8988T (cell line): ENCODE measurements at regions not wholly inside any gene's neighbourhood (a gene's known extent, or its start where the extent isn't known, plus 50 kb on each side); places are given as distances from the start of the nearest gene placed in this dataset.
"Not testable (repeated sequence)": the region's sequence is repeated elsewhere in the genome, so short reads cannot be mapped to it uniquely, and the experiment has no call there.

ENCODE experiments used
- DNase-seq: peaks from one replicate; pipeline ENCODE4 v3.0.0; 2011

DNA sequence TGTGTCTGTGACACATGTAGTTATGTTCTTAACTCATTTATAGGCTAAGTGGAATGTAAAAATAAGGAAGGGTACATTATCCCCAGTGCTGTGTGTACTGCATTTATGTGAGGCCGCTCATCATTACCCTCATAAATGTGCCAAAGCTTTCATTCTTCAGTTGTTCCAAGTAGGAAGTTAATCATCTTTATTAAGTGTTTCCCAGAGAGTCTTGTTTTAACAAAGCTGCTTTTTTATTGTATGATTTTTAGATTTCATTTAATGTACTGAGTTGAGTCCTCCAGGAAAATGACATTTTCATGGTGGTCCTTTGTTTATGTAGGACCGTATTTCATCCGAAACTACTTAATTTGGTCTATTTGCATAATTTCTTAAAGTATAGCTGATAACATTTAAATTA lies 379.8 kb downstream of the DLEU7 start:
- DNase-seq, result no peak

GRCh38 chr13:50464349-50465251 lies 378.9 kb downstream of the DLEU7 start:
- DNase-seq, result no peak

GRCh38 chr13:50466456-50466855 lies 377.0 kb downstream of the DLEU7 start:
- DNase-seq, result no peak

DNA sequence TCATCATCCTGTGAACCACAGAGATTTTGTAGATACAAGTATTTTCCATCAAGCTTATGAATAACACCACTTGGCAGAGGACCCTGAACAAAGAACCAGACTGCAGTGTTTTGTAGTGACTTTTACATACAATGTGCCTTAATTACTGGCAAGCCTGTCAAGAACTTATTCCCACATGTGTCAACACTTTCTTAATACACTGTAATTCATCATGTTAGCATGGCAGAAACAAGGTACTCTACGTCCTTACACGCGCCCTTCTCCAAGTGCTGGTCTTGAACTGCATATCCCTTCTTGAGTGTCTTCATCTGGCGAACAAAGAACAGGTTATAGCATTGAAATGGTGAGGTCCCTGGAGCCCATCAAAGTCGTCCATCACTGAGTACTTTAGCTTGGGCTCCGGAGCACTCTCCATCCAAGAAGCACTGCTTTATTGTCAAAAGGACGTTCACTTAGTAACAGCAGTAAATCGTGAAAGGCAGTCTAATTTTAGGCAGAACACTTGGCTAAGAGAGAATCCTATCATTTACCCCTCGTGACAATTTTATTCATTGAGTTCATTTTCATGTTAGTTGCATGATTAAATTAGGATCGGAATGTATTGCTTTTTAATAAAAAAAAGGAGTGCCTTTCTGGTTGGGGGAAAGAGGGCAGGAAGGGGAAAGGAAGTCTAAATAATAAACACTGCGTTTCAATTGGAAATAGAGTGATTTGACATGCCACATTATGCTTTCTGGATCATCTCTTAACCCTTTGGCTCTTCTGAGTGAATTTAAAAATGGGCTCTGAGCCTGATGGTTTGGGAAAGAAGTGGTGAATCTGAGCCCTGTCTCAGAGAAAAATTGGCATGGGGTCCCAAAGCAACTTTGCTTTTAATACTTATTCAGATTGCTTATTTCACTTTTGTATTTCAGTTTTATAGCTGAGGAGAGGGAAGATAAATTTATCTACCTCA lies 376.1 kb downstream of the DLEU7 start:
- no peak for DNase-seq

DNA sequence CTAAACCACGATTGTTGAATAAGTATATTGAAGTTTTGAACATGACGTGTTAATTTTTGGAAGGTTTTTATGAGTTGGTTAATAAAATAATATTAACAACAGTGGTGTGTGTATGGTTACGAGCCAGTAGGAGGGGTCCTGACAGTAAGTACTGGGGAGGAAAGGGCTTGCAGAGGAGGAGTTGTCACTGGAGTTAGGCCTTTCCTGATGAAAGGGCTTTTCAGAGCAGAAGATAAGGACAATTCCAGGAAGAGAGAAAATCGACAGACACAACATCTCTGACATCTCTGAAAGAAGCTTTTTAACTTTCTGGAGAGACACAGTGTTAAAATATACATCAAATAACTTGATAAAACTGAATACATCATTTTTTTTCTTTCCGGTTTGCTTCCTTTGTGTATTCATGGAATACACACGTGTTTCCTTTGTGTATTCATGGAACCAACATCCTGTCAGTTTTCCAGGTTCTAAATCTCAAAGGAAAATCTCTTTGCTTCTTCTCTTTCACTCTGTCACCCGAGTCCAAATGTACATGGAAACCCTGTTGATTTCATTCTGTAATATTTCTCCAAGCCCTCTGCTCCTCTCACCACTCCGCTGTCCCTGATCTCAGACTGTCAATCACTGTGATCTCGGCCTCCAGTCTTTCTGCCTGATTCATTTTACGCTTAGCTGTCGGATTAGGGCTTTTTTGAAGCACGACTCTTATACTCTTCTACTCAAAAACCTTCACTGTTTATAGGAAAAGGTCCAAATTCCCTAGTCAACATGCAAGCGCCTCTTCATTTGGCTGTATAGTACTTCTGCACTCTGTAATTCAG lies 374.4 kb downstream of the DLEU7 start:
- DNase-seq, result no peak

DNA sequence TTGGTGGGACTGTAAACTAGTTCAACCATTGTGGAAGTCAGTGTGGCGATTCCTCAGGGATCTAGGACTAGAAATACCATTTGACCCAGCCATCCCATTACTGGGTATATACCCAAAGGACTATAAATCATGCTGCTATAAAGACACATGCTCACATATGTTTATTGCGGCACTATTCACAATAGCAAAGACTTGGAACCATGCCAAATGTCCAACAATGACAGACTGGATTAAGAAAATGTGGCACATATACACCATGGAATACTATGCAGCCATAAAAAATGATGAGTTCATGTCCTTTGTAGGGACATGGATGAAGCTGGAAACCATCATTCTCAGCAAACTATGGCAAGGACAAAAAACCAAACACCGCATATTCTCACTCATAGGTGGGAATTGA lies 370.4 kb downstream of the DLEU7 start:
- not testable (repeated sequence) for DNase-seq

DNA sequence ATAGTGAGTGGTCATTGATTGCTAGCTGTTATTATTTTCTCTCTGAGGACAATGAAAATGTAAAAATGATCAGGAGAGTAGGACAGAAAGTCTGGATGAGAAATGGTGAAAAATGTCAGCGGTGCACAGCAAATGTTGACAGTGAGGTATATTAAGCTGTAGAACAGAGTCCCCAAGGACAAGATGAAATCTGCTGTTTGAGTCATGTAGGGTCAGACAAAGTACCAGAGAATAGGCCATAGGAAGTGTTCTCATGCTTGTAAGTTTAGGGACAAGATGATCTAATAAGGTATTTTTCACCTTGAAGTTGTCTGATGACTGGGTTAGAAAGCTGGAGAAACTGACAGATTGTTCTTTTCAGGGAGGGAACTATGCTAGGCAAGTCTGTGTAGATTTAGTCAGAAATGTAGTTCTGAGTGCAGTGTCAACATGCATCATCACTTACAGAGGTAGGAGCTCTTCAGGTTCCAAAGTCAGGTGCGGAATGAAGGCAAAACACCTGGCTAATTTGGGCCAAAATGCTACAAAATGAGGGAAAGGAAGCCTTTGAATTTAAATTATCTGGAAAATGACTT lies 369.3 kb downstream of the DLEU7 start:
- DNase-seq, result no peak

GRCh38 chr13:50476577-50477285 lies 366.8 kb downstream of the DLEU7 start:
- no peak for DNase-seq

GRCh38 chr13:50481936-50482335 lies 361.6 kb downstream of the DLEU7 start:
- DNase-seq, result no peak

- no peak for DNase-seq
These were observed 360.1 kb downstream of the DLEU7 start for GRCh38 chr13:50483416-50483815.

DNA sequence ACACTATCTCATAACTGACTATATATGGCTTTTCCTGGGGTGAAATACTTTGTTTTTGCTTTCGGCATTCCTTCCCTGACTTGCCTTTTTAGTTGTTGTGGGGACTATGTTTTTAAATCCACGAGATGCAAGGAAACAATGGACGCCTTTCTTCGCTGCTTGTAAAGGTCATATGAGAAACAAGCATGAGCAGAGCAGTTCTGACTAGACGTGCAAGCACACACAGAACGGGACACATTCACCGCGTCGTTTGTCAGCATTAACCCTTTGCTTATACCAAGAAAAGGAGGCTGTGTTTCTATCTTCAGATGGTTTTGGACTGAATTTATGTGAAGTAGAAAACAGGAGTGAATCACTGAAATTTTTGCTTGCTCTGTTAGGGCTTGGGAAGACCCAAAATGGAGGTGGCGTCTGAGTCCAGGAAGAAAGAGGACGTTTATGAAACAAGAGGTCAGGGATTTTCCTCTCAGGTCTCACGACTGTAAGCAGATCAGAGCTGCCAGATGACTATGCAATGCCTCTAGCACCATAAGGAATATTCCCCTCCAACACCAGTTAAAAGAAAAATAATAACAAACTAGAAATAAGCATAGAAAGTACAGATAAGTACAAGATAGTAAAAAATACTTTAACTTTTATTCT lies 358.9 kb downstream of the DLEU7 start:
- no peak for DNase-seq

DNA sequence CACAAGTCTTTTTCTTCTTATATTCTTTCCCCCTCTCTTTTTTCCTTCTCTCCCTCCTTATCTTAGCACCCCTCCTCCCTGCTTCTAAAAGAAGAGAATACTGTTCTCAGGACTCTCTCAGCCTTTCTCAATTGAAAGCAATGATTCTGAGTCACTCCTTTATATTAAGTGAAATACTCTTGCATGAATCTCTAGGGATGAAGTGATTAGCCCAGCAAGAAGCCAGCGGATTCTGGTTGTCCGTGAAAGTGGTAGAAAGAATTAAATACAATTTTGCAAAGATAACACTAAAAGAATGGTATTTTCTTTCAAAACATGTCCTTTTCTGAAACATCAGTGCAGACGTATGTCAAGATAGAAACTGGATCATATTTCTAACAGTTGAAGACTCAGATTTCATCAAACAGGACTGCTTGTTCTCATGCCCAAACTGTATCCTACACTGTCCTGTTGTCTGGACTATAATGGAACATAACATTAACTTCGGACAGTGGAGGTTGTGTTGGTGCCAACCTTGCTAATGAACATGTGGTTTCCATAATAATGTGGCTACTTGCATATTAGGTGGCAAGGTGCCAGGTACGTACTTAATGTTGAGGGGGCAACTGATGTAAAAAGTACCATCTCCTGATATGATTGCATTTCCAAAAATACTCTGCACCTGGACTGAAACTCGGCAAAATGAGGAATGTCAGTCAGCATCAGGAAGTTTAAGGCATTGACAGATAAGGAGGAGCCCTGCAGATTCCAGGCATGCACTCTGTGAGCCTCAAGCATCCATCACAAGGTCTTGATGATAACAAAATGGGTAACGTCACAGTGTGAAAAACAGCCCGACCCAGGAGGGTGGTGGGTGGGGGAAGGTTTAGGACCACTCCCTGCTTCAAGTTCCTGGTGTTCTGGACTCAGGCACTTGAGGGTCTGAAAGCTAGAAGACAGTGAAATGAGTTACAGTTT lies 357.2 kb downstream of the DLEU7 start:
- no peak for DNase-seq

DNA sequence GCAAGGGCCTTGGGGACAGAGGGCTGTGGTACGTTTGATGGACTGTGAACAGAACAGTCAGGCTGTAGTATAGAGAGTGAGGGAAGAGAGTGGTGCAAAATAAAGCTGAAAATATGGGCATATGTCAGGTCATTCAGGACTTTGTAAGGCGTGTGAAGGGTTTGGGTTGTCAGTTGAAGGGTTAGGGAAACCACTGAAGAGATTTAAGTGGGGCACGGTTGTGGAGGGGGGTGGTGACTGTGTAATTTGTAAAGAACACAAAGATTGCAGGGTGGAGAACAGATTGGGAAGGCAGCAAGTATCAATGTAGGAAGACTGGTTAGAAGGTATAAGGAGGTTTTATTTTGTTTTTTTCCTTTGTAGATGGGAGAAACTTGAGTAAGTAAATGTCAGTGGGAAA lies 349.8 kb downstream of the DLEU7 start:
- no peak for DNase-seq

DNA sequence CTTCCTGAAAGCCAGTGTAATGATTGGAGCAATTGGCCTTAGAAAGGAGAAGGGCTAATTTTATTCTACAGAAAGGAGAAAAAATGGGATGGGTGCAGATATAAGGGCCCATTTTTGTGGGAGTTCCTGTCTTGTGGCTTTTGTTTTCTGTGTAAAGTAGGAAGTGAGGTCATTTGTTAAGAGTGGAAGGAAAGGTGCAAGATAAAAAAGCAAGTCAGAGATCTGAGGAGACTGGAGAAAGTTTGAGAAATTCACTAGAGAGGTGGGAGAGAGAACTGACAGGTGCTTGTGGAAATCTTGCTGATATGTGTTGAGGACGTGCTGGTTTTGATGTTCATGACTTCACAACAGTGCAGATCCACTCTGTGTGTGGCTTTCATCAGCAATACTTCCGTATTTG lies 349.4 kb downstream of the DLEU7 start:
- no peak for DNase-seq

GRCh38 chr13:50503212-50503611 lies 340.3 kb downstream of the DLEU7 start:
- not testable (repeated sequence) for DNase-seq

DNA sequence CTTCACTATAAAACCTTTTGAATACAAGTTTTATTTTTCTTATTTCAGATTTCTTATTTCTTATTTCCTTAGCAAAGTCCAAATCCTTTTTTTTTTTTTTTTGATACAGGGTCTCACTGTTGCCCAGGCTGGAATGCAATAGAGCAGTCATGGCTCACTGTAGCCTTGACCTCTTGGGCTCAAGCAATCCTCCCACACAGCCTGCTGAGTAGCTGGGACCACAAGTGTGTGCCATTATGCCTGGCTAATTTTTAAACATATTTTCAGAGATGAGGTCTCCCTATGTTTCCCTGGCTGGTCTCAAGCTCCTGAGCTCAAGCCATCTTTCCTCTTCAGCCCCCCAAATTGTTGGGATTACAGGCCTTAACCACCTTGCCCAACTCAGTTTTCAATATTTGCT lies 334.3 kb downstream of the DLEU7 start:
- DNase-seq, result no peak

DNA sequence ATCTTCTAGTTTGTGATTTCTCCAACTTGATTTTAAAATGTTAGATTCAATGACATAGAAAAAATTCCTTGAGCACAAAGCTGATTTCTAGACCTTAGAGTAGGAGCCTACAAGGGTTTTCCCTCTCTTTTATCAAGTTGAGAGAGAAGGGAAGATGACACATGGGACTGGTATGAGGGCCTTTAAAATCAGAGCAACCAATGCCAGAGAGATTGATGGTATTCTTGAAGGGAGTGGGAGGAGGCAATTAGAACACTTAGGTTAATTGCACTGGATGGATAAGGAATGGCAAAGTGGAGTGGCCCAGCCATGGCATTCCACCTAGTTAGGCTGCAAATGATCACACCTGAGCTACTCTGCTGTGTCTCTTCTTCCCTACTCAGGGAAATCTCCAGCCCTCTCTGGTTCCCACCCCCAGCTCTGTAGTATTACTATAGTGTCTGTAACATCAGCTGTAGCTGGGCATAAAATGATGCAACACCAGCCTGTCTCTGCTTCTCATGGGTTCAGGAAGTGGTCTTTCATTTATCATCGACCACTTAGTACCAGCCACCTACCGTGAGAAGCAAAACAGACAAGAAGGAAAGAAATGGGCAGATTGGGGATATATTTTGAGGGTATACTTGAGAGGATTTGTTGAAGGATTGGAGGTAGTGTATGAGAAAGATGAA lies 333.6 kb downstream of the DLEU7 start:
- no peak for DNase-seq

- not testable (repeated sequence) for DNase-seq
These were observed 332.5 kb downstream of the DLEU7 start for GRCh38 chr13:50510885-50511545.

- no peak for DNase-seq
These were observed 331.6 kb downstream of the DLEU7 start for GRCh38 chr13:50511877-50512341.
